Tibial nerve (tissue), 4 donors: ENCODE measurements at regions not wholly inside any gene's neighbourhood (a gene's known extent, or its start where the extent isn't known, plus 50 kb on each side); places are given as distances from the start of the nearest gene placed in this dataset.

ENCODE experiments used
- DNase-seq, 2 donors: peaks; one replicate each; pipeline ENCODE4 v3.0.0-alpha.2; 2019; ENCODE audit warnings: low spot score in 2 of 2
- H3K27ac ChIP-seq, 4 donors: fragments of 200-600 bp; sonication (generic) in 3 of 4; one replicate each; pipeline ENCODE4 v1.5.1; 2017 to 2019; ENCODE audit warnings: mild to moderate bottlenecking in 1 of 4
- H3K27me3 ChIP-seq, 2 donors: fragments of 200-600 bp; sonication (generic) in 1 of 2; one replicate each; pipeline versions ENCODE4 v1.5.1 to v1.6.0; 2017 to 2019
- H3K36me3 ChIP-seq, 3 donors: fragments of 200-600 bp; sonication (generic); one replicate each; pipeline ENCODE4 v1.5.1; 2018 to 2019
- H3K4me1 ChIP-seq, 4 donors: fragments of 200-600 bp; sonication (generic) in 3 of 4; one replicate each; pipeline ENCODE4 v1.5.1; 2017 to 2019
- H3K4me3 ChIP-seq, 4 donors: fragments of 200-600 bp; sonication (generic) in 3 of 4; one replicate each; pipeline ENCODE4 v1.5.1; 2017 to 2019; ENCODE audit warnings: mild to moderate bottlenecking in 1 of 4, moderate library complexity in 1 of 4
- H3K9me3 ChIP-seq, 4 donors: fragments of 200-600 bp; sonication (generic) in 3 of 4; one replicate each; pipeline ENCODE4 v1.5.1; 2017 to 2019
- CTCF ChIP-seq, 5 experiments: fragments of 200-600 bp in 3 of 5; fragments of 450-650 bp in 2 of 5; sonication (generic) in 3 of 5; IDR thresholded peaks; one replicate each; pipeline ENCODE4 v1.5.1; 2016 to 2019; ENCODE audit warnings: antibody characterized with exemption in 5 of 5, mild to moderate bottlenecking in 3 of 5, moderate library complexity in 2 of 5
- EP300 ChIP-seq, 2 donors: sonication (generic); formaldehyde crosslinking; IDR thresholded peaks; one replicate each; pipeline ENCODE4 v1.6.1; 2017; ENCODE audit warnings: antibody characterized with exemption in 2 of 2, mild to moderate bottlenecking in 1 of 2
- POLR2A ChIP-seq, 2 donors: fragments of 450-650 bp; IDR thresholded peaks; one replicate each; pipeline ENCODE4 v1.6.1; 2017; ENCODE audit warnings: antibody characterized with exemption in 2 of 2, mild to moderate bottlenecking in 2 of 2, moderate library complexity in 2 of 2
- WGBS, 2 donors: methylation state at CpG; one replicate each; pipeline ENCODE4 v1.1.5; 2018; 5-methylcytosine and 5-hydroxymethylcytosine counted together

- Histone ChIP-seq H3K27me3 (no peaks in the 10 kb centered on the region), H3K27ac (no peak overlapping the region), H3K4me1 (no peaks in the 10 kb centered on the region), H3K4me3 (no peak overlapping the region), H3K36me3 (no peaks in the 10 kb centered on the region), H3K9me3 (no peaks in the 10 kb centered on the region)
- no peak for DNase-seq
- TF ChIP-seq CTCF (IDR thresholded peaks at IDR 0.05) (no peak), EP300 (IDR thresholded peaks at IDR 0.05) (no peak), POLR2A (IDR thresholded peaks at IDR 0.05) (no peak)
- WGBS, 2 donors, result 71 to 73% methylated on average over 1 of the region's 1 CpG
Observed at GRCh38 chr14:25861406-25861805, 736.4 kb downstream of the NOVA1 start.

- no peak for DNase-seq
- TF ChIP-seq CTCF (IDR thresholded peaks at IDR 0.05) (no peak), POLR2A (IDR thresholded peaks at IDR 0.05) (no peak), EP300 (IDR thresholded peaks at IDR 0.05) (no peak)
- 66 to 79% methylated on average over 2 of the region's 2 CpGs for WGBS, 2 donors
- Histone ChIP-seq H3K9me3 (no peaks in the 10 kb centered on the region), H3K27me3 (no peaks in the 10 kb centered on the region), H3K4me1 (no peaks in the 10 kb centered on the region), H3K36me3 (no peaks in the 10 kb centered on the region), H3K27ac (no peak overlapping the region), H3K4me3 (no peak overlapping the region)
Observed at GRCh38 chr14:25848601-25849000, 749.2 kb downstream of the NOVA1 start.

- TF ChIP-seq CTCF (IDR thresholded peaks at IDR 0.05), result no peak
- no peak for TF ChIP-seq EP300 (IDR thresholded peaks at IDR 0.05)
- no peak for TF ChIP-seq POLR2A (IDR thresholded peaks at IDR 0.05)
- Histone ChIP-seq H3K27me3 (no peaks in the 10 kb centered on the region), H3K27ac (no peak overlapping the region), H3K36me3 (no peaks in the 10 kb centered on the region), H3K4me1 (no peaks in the 10 kb centered on the region), H3K9me3 (no peaks in the 10 kb centered on the region), H3K4me3 (no peak overlapping the region)
- DNase-seq, result no peak
- WGBS, 2 donors, result 87 to 90% methylated on average over 5 of the region's 5 CpGs
Observed at GRCh38 chr14:25846246-25846645, 751.6 kb downstream of the NOVA1 start.

GRCh38 chr14:25843481-25844470 is 754.1 kb downstream of the NOVA1 start:
- H3K36me3 ChIP-seq, result no peaks in the 10 kb centered on the region
- no peaks in the 10 kb centered on the region for H3K27me3 ChIP-seq
- H3K4me1 ChIP-seq, result no peaks in the 10 kb centered on the region
- WGBS, 2 donors, result 49% methylated on average over 5 of the region's 5 CpGs
- H3K9me3 ChIP-seq, result no peaks in the 10 kb centered on the region
- no peak overlapping the region for H3K27ac ChIP-seq
- no peak overlapping the region for H3K4me3 ChIP-seq
- TF ChIP-seq POLR2A (IDR thresholded peaks at IDR 0.05) (no peak), EP300 (IDR thresholded peaks at IDR 0.05) (no peak), CTCF (IDR thresholded peaks at IDR 0.05) (no peak)
- DNase-seq, result no peak

- Histone ChIP-seq H3K27ac (no peak overlapping the region), H3K36me3 (no peaks in the 10 kb centered on the region), H3K4me3 (no peak overlapping the region), H3K4me1 (no peaks in the 10 kb centered on the region), H3K9me3 (no peaks in the 10 kb centered on the region), H3K27me3 (no peaks in the 10 kb centered on the region)
- TF ChIP-seq EP300 (IDR thresholded peaks at IDR 0.05) (no peak), POLR2A (IDR thresholded peaks at IDR 0.05) (no peak), CTCF (IDR thresholded peaks at IDR 0.05) (no peak)
- no peak for DNase-seq
- 70 to 72% methylated on average over 2 of the region's 2 CpGs for WGBS, 2 donors
Observed at GRCh38 chr14:25841226-25841625, 756.6 kb downstream of the NOVA1 start.
